ENCODE measurements at regions not wholly inside any gene's neighbourhood (a gene's known extent, or its start where the extent isn't known, plus 50 kb on each side); places are given as distances from the start of the nearest gene placed in this dataset.

- no peak for DNase-seq (ENCODE audit: low spot score)
Observed at GRCh38 chr7:33813331-33813730, 92.0 kb upstream of the BMPER start.

DNA sequence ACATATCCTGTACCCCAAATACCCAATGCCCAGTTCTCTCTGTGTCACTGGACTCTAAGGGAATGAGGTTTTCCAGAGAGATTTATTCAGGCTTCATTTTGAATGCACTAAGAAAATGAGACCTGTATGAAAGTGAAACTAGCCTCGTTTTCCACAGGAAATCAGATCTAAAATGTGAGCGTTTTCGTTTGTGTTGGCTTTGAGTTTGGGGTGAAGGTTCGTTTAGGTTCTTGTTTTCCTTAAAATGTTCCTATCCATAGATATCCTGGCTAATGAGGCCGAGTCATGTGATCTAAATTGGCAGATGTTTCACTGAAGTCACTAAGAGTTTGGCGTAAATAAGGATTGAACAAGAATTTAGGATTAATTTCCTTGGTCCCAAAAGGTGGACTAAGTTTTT, 90.9 kb upstream of the BMPER start:
- DNase-seq (ENCODE audit: low spot score) = no peak

GRCh38 chr7:33814936-33815335, 90.4 kb upstream of the BMPER start:
- DNase-seq (ENCODE audit: low spot score) = no peak

DNA sequence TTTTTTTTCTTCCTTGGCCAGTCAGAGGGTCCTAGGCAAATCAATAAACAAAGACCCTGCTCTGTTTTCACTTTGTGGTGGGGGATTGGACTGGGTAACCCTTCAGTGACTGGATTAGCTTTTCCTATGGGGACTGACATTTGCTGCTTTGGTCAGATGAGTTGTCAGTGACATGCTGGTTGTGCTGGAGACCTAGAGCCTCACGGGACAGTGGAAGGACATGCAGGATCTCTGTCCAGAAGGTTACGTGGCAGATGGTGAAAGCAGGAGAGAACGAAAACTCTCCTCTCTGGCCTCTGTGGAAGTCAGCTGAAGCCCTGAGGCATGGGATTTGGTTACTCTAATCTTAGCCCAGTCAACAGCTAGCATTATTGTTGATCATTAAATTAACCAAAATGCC, 90.0 kb upstream of the BMPER start:
- DNase-seq (ENCODE audit: low spot score) = no peak

GRCh38 chr7:33816106-33816505, 89.2 kb upstream of the BMPER start:
- no peak for DNase-seq (ENCODE audit: low spot score)

- DNase-seq (ENCODE audit: low spot score) = no peak
Observed at GRCh38 chr7:33819658-33820057, 85.7 kb upstream of the BMPER start.

- DNase-seq (ENCODE audit: low spot score) = no peak
Observed at GRCh38 chr7:33820206-33820605, 85.1 kb upstream of the BMPER start.

- no peak for DNase-seq (ENCODE audit: low spot score)
Observed at GRCh38 chr7:33821970-33822369, 83.4 kb upstream of the BMPER start.

- DNase-seq (ENCODE audit: low spot score) = no peak
Observed at GRCh38 chr7:33823913-33824312, 81.4 kb upstream of the BMPER start.

GRCh38 chr7:33824911-33825459, 80.4 kb upstream of the BMPER start:
- DNase-seq (ENCODE audit: low spot score) = no peak

DNA sequence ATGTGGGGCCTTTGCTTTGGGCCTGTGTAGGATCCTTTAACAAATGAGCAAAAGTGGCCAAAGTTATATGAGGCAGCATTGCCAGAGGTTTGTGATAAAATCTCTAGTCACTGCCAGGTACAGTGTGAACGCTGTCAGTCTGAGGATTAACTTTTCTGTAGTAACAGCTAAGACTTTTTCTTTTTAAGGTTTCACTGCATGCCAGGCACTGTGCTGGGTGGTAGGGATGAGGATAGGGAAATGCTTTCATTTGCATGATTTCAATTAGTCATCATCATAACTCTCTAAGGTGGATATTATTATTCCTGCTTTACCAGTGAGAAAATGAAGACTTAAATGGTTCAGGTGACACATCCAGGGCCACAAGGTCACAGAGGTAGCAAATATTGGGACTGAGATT, 79.7 kb upstream of the BMPER start:
- no peak for DNase-seq (ENCODE audit: low spot score)

- DNase-seq (ENCODE audit: low spot score) = no peak
Observed at GRCh38 chr7:33829536-33829935, 75.8 kb upstream of the BMPER start.

DNA sequence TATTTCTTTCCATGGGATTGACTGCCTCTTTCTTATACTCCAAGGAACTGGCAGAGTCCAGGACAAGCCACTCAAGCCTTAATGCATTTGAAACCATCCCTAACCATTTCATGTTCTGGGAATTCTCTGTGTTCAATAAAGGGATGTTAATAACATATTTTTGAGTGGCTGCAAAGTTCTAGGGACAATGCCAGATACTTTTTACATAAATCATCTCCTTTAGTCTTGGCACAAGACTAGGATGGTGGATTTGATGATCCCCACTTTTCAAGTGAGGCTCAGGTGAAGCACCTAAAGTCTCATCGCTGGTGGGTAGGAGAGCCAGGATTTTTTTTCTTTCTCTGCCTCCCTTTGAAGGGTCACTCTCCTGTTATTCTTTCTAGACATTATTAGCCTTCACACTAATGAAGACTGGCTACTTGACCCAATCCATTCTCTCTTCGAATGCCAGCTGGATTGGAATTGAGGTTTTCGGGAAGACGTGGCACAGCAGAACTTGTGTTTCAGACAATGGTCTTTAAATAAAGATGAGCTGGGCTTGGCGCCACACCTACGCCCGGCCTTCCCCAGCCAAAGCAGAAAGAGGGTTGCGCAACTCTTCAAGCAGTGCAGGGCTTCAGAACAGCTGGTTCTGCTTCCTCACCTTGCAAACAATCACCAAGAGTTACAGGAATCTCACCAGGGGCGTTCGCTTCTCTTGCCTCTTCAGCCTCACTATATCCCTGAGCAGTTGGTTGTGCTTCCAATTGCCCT, 73.8 kb upstream of the BMPER start:
- DNase-seq (ENCODE audit: low spot score) = no peak

DNA sequence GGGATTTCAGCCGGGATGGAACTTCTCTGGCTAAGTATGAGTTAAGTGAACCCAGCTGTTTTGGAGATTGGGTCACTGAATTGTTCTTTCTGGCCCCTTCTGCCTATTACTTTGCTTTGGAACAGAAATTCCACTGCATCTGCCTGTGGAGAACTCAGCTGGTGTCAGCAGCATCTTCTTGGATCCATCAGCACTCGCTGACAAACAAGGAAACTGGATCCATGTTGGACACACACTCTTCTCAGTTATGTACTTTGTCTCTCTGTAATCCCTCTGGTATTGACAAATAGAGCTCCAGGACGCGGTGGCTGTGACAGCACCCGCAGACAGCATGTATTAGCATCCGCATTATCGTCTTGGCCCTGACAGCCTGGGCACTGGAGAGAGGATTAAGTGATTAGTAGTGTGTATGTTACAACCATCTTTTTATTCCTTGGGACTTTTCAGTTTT, 73.0 kb upstream of the BMPER start:
- DNase-seq (ENCODE audit: low spot score) = no peak

- DNase-seq (ENCODE audit: low spot score) = no peak
Observed at GRCh38 chr7:33836797-33837355, 68.5 kb upstream of the BMPER start.

DNA sequence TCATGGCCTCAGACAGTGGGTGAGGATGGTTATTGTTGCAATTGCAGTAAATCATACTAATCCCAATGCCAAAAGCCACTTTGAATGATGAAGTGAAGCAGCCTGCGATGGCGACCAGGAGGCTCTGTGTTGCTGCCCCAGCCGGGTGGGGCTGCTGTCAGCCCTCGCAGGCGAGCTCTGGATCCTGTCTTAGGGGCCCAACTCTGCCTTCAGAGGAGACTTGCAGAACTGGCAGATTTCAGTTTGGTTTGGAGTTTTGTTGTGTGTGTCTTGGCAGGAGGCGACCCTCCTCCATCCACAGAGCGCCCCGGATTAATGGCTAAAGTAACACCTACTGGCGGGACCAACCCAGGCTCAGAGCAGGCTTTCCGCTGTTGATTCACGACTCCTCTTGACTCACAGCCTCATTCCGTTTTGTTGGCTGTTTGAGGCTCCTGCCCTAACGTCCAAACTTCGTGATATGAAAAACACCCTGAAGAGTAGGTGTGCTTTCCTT, 67.9 kb upstream of the BMPER start:
- DNase-seq (ENCODE audit: low spot score) = no peak

- DNase-seq (ENCODE audit: low spot score) = no peak
Observed at GRCh38 chr7:33841031-33841430, 64.3 kb upstream of the BMPER start.

- DNase-seq (ENCODE audit: low spot score) = peak; percentile 39
Observed at GRCh38 chr7:33841705-33842129, 63.6 kb upstream of the BMPER start.

- DNase-seq (ENCODE audit: low spot score) = no peak
Observed at GRCh38 chr7:33842150-33842549, 63.2 kb upstream of the BMPER start.

GRCh38 chr7:33845991-33846509, 59.3 kb upstream of the BMPER start:
- DNase-seq (ENCODE audit: low spot score) = no peak

GRCh38 chr7:33849004-33849403, 56.3 kb upstream of the BMPER start:
- peak; percentile 22 for DNase-seq (ENCODE audit: low spot score)

GRCh38 chr7:33849971-33850559, 55.3 kb upstream of the BMPER start:
- no peak for DNase-seq (ENCODE audit: low spot score)

GRCh38 chr7:33850768-33851167, 54.6 kb upstream of the BMPER start:
- no peak for DNase-seq (ENCODE audit: low spot score)

Measured in kidney tubule cell (primary cell).